ENCODE measurements at regions not wholly inside any gene's neighbourhood (a gene's known extent, or its start where the extent isn't known, plus 50 kb on each side); places are given as distances from the start of the nearest gene placed in this dataset.
A peak's percentile ranks its signal among the peaks of the same experiment; 100 is the strongest.

GRCh38 chr21:28714777-28715464, 277.8 kb downstream of the LTN1 start:
- Histone ChIP-seq H3K27ac (no peak overlapping the region), H3K36me3 (no peaks in the 10 kb centered on the region), H3K27me3 (ENCODE audit: insufficient read depth, low read depth, severe bottlenecking) (no peaks in the 10 kb centered on the region), H3K9me3 (ENCODE audit: severe bottlenecking) (no peaks in the 10 kb centered on the region), H3K4me3 (ENCODE audit: low read depth, low read length) (no peak overlapping the region)
- TF ChIP-seq CTCF (IDR thresholded peaks at IDR 0.05; ENCODE audit: low read depth, low read length): no peak
- DNase-seq: no peak

GRCh38 chr21:28712411-28712810, 280.3 kb downstream of the LTN1 start:
- H3K27me3 ChIP-seq (ENCODE audit: insufficient read depth, low read depth, severe bottlenecking): no peaks in the 10 kb centered on the region
- H3K36me3 ChIP-seq: no peaks in the 10 kb centered on the region
- no peak for TF ChIP-seq CTCF (IDR thresholded peaks at IDR 0.05; ENCODE audit: low read depth, low read length)
- DNase-seq: no peak
- H3K4me3 ChIP-seq (ENCODE audit: low read depth, low read length): no peak overlapping the region
- H3K9me3 ChIP-seq (ENCODE audit: severe bottlenecking): peaks cover 2% of the 10 kb centered on the region
- no peak overlapping the region for H3K27ac ChIP-seq

- Histone ChIP-seq H3K36me3 (no peaks in the 10 kb centered on the region), H3K4me3 (ENCODE audit: low read depth, low read length) (no peak overlapping the region), H3K27ac (no peak overlapping the region), H3K9me3 (ENCODE audit: severe bottlenecking) (peaks cover 22% of the 10 kb centered on the region), H3K27me3 (ENCODE audit: insufficient read depth, low read depth, severe bottlenecking) (no peaks in the 10 kb centered on the region)
- TF ChIP-seq CTCF (IDR thresholded peaks at IDR 0.05; ENCODE audit: low read depth, low read length): no peak
- no peak for DNase-seq
These were observed 287.1 kb downstream of the LTN1 start for GRCh38 chr21:28705616-28706015.

- Histone ChIP-seq H3K27me3 (ENCODE audit: insufficient read depth, low read depth, severe bottlenecking) (no peaks in the 10 kb centered on the region), H3K4me3 (ENCODE audit: low read depth, low read length) (no peak overlapping the region), H3K36me3 (no peaks in the 10 kb centered on the region), H3K27ac (no peak overlapping the region), H3K9me3 (ENCODE audit: severe bottlenecking) (peaks cover 23% of the 10 kb centered on the region)
- TF ChIP-seq CTCF (IDR thresholded peaks at IDR 0.05; ENCODE audit: low read depth, low read length): no peak
- DNase-seq: no peak
These were observed 287.9 kb downstream of the LTN1 start for GRCh38 chr21:28704746-28705145.

GRCh38 chr21:28703861-28704260, 288.8 kb downstream of the LTN1 start:
- Histone ChIP-seq H3K27ac (peak overlapping the region; percentile 4; the same call in 1 of the 2 replicates), H3K27me3 (ENCODE audit: insufficient read depth, low read depth, severe bottlenecking) (no peaks in the 10 kb centered on the region), H3K9me3 (ENCODE audit: severe bottlenecking) (peaks cover 23% of the 10 kb centered on the region), H3K4me3 (ENCODE audit: low read depth, low read length) (no peak overlapping the region), H3K36me3 (no peaks in the 10 kb centered on the region)
- no peak for DNase-seq
- no peak for TF ChIP-seq CTCF (IDR thresholded peaks at IDR 0.05; ENCODE audit: low read depth, low read length)
